ENCODE measurements at regions not wholly inside any gene's neighbourhood (a gene's known extent, or its start where the extent isn't known, plus 50 kb on each side); places are given as distances from the start of the nearest gene placed in this dataset.
"Not testable (repeated sequence)": the region's sequence is repeated elsewhere in the genome, so short reads cannot be mapped to it uniquely, and the experiment has no call there.

- no peak overlapping the region for H3K4me3 ChIP-seq (replicated peaks; ENCODE audit: low read depth, low read length)
- no peak for TF ChIP-seq CTCF (IDR thresholded peaks at IDR 0.05; ENCODE audit: low read length, missing control alignments)
- DNase-seq (ENCODE audit: low read depth): no peak
Measured at GRCh38 chr18:33820517-33821371, 242.7 kb downstream of the ASXL3 start.

- not testable (repeated sequence) for H3K4me3 ChIP-seq (replicated peaks; ENCODE audit: low read depth, low read length); DNase-seq (ENCODE audit: low read depth)
Measured at GRCh38 chr18:33819692-33820343, 241.8 kb downstream of the ASXL3 start.

- no peak overlapping the region for H3K4me3 ChIP-seq (replicated peaks; ENCODE audit: low read depth, low read length)
- no peak for TF ChIP-seq CTCF (IDR thresholded peaks at IDR 0.05; ENCODE audit: low read length, missing control alignments)
- no peak for DNase-seq (ENCODE audit: low read depth)
Measured at GRCh38 chr18:33818145-33818544, 240.1 kb downstream of the ASXL3 start.

- no peak overlapping the region for H3K4me3 ChIP-seq (replicated peaks; ENCODE audit: low read depth, low read length)
- DNase-seq (ENCODE audit: low read depth): peak; percentile 32
- no peak for TF ChIP-seq CTCF (IDR thresholded peaks at IDR 0.05; ENCODE audit: low read length, missing control alignments)
Measured at GRCh38 chr18:33817096-33817495, 239.1 kb downstream of the ASXL3 start.

DNA sequence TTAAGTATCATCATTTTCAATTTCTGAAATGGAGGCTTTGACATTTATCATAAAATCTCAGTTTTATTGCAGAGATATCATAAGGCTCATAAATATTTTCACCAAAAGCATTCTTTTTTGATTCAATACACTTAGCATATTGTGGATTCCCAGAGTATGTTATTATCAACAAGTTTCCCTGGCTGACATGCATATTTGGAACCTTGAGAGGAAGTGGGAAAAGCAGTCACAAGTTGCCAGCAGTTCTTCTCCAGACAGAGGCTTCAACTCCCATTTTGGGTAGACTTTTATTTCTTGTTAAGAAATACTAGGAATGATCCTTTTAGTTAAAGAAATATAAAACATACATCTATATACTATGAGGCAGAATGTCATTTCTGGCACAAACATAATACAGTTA lies 236.5 kb downstream of the ASXL3 start:
- no peak for DNase-seq (ENCODE audit: low read depth)
- TF ChIP-seq CTCF (IDR thresholded peaks at IDR 0.05; ENCODE audit: low read length, missing control alignments): no peak
- H3K4me3 ChIP-seq (replicated peaks; ENCODE audit: low read depth, low read length): no peak overlapping the region

- no peak for TF ChIP-seq CTCF (IDR thresholded peaks at IDR 0.05; ENCODE audit: low read length, missing control alignments)
- no peak for DNase-seq (ENCODE audit: low read depth)
- no peak overlapping the region for H3K4me3 ChIP-seq (replicated peaks; ENCODE audit: low read depth, low read length)
Measured at GRCh38 chr18:33812186-33812585, 234.2 kb downstream of the ASXL3 start.

GRCh38 chr18:33805592-33805991 lies 227.6 kb downstream of the ASXL3 start:
- no peak for TF ChIP-seq CTCF (IDR thresholded peaks at IDR 0.05; ENCODE audit: low read length, missing control alignments)
- no peak overlapping the region for H3K4me3 ChIP-seq (replicated peaks; ENCODE audit: low read depth, low read length)
- no peak for DNase-seq (ENCODE audit: low read depth)
